HG02870 (cell line): ENCODE measurements at regions not wholly inside any gene's neighbourhood (a gene's known extent, or its start where the extent isn't known, plus 50 kb on each side); places are given as distances from the start of the nearest gene placed in this dataset.

Source experiments
- ATAC-seq: cut with Tn5 transposase; IDR thresholded peaks from one replicate; pipeline ENCODE4 v1.9.1; 2021; ENCODE audit warnings: mild to moderate bottlenecking, moderate library complexity; ENCODE audit not compliant: unreplicated experiment

GRCh38 chr6:98274691-98275090 is 559.7 kb upstream of the POU3F2 start:
- ATAC-seq = no peak

- ATAC-seq = no peak
Measured at GRCh38 chr6:98280492-98280891, 553.9 kb upstream of the POU3F2 start.

- no peak for ATAC-seq
Measured at GRCh38 chr6:98286620-98287019, 547.8 kb upstream of the POU3F2 start.

GRCh38 chr6:98287876-98288275 is 546.5 kb upstream of the POU3F2 start:
- ATAC-seq = no peak

GRCh38 chr6:98292810-98293209 is 541.6 kb upstream of the POU3F2 start:
- no peak for ATAC-seq

- ATAC-seq = no peak
Measured at GRCh38 chr6:98295515-98296175, 538.7 kb upstream of the POU3F2 start.

GRCh38 chr6:98308564-98308963 is 525.8 kb upstream of the POU3F2 start:
- ATAC-seq = no peak

- ATAC-seq = no peak
Measured at GRCh38 chr6:98310443-98310842, 523.9 kb upstream of the POU3F2 start.

GRCh38 chr6:98323605-98324004 is 510.8 kb upstream of the POU3F2 start:
- peak; percentile 93 for ATAC-seq

- ATAC-seq = no peak
Measured at GRCh38 chr6:98324446-98324845, 509.9 kb upstream of the POU3F2 start.

- no peak for ATAC-seq
Measured at GRCh38 chr6:98325366-98325765, 509.0 kb upstream of the POU3F2 start.

GRCh38 chr6:98333273-98333672 is 501.1 kb upstream of the POU3F2 start:
- ATAC-seq = no peak

GRCh38 chr6:98335594-98335993 is 498.8 kb upstream of the POU3F2 start:
- no peak for ATAC-seq

- ATAC-seq = no peak
Measured at GRCh38 chr6:98339506-98339905, 494.9 kb upstream of the POU3F2 start.

GRCh38 chr6:98343004-98343403 is 491.4 kb upstream of the POU3F2 start:
- ATAC-seq = no peak

GRCh38 chr6:98343797-98344196 is 490.6 kb upstream of the POU3F2 start:
- ATAC-seq = no peak

GRCh38 chr6:98352348-98352747 is 482.0 kb upstream of the POU3F2 start:
- no peak for ATAC-seq

- ATAC-seq = no peak
Measured at GRCh38 chr6:98358173-98358572, 476.2 kb upstream of the POU3F2 start.

GRCh38 chr6:98366371-98366770 is 468.0 kb upstream of the POU3F2 start:
- no peak for ATAC-seq

- ATAC-seq = no peak
Measured at GRCh38 chr6:98380589-98380988, 453.8 kb upstream of the POU3F2 start.

GRCh38 chr6:98382246-98382645 is 452.1 kb upstream of the POU3F2 start:
- no peak for ATAC-seq

GRCh38 chr6:98384334-98384733 is 450.0 kb upstream of the POU3F2 start:
- no peak for ATAC-seq

- ATAC-seq = no peak
Measured at GRCh38 chr6:98384801-98385200, 449.6 kb upstream of the POU3F2 start.
